GM12878 (cell line): ENCODE measurements at regions not wholly inside any gene's neighbourhood (a gene's known extent, or its start where the extent isn't known, plus 50 kb on each side); places are given as distances from the start of the nearest gene placed in this dataset.
A peak's percentile ranks its signal among the peaks of the same experiment; 100 is the strongest.

Experiments used
- ATAC-seq: fragments of 200-7000 bp; cut with Tn5 transposase; 3 replicates; pipeline ENCODE4 v1.9.1; 2020; ENCODE audit warnings: mild to moderate bottlenecking, moderate library complexity
- BruUV-seq: library from RNA; stranded (reverse); fragments of 400-500 nt; replicated peaks from 2 replicates; lab custom pipeline; 2021; lab: Mats Ljungman, UMichigan
- CTCF ChIA-PET: fragments of 300-600 bp; sonication (Branson Sonifier 250); formaldehyde crosslinking; extraction: SDS; loops from one replicate; lab custom pipeline; 2021; ENCODE audit warnings: inconsistent platforms; lab: Yijun Ruan, JAX
- POLR2A ChIA-PET: fragments of 350-600 bp; formaldehyde crosslinking; extraction: SDS; loops from one replicate; lab custom pipeline; 2021; ENCODE audit warnings: inconsistent platforms; lab: Charles Lee
- RAD21 ChIA-PET: fragments of 300-600 bp; sonication (Branson Sonifier 250); formaldehyde crosslinking; loops from one replicate; lab custom pipeline; 2023; ENCODE audit warnings: antibody characterized with exemption; ENCODE audit not compliant: unreplicated experiment; lab: Charles Lee
- SMC1A ChIA-PET: fragments of 300-600 bp; sonication (Branson Sonifier 250); formaldehyde crosslinking; loops from one replicate; lab custom pipeline; 2023; ENCODE audit not compliant: unreplicated experiment, uncharacterized antibody; lab: Charles Lee
- DNase-seq: peaks from one replicate; pipeline ENCODE4 v3.0.0-alpha.2; 2011; ENCODE audit warnings: low read depth, low spot score
- FAIRE-seq: peaks from 3 replicates; lab custom pipeline; 2011; peaks lifted over from hg19 to GRCh38; lab: Jason Lieb, UNC
- H2AFZ ChIP-seq: 2 replicates; pipeline ENCODE4 v1.6.0; 2011; ENCODE audit warnings: low read depth, low read length, control low read depth; ENCODE audit not compliant: control insufficient read depth
- H3K27ac ChIP-seq: 2 replicates; pipeline ENCODE4 v1.5.1; 2011; ENCODE audit warnings: control low read depth; ENCODE audit not compliant: control insufficient read depth, insufficient read depth
- H3K27me3 ChIP-seq, 2 experiments: replicated peaks in 1 of 2; 2 replicates each; pipeline versions ENCODE4 v1.6.0 to v1.6.1; 2011; ENCODE audit warnings: low read length in 1 of 2; ENCODE audit not compliant: control insufficient read depth in 2 of 2, insufficient read depth in 2 of 2
- H3K36me3 ChIP-seq, 2 experiments: 2 replicates each; pipeline ENCODE4 v1.5.1; 2011; ENCODE audit warnings: low read length in 1 of 2; ENCODE audit not compliant: control insufficient read depth in 2 of 2, insufficient read depth in 2 of 2
- H3K4me1 ChIP-seq: 2 replicates; pipeline ENCODE4 v1.6.1; 2011; ENCODE audit warnings: mild to moderate bottlenecking, low read length, moderate library complexity, mixed read lengths; ENCODE audit not compliant: control insufficient read depth, insufficient read depth
- H3K4me2 ChIP-seq: 2 replicates; pipeline ENCODE4 v1.6.0; 2011; ENCODE audit warnings: control low read depth; ENCODE audit not compliant: control insufficient read depth, insufficient read depth
- H3K4me3 ChIP-seq: fragments of 200-600 bp; sonication (generic); 2 replicates; pipeline ENCODE4 v1.5.1; 2016
- H3K79me2 ChIP-seq: 2 replicates; pipeline ENCODE4 v1.6.0; 2011; ENCODE audit warnings: low read length; ENCODE audit not compliant: control insufficient read depth, insufficient read depth
- H3K9ac ChIP-seq: 2 replicates; pipeline ENCODE4 v1.8.0; 2011; ENCODE audit warnings: low read length, control low read depth, mixed read lengths; ENCODE audit not compliant: control insufficient read depth, insufficient read depth
- H3K9me3 ChIP-seq: replicated peaks from 3 replicates; pipeline ENCODE4 v1.5.1; 2011; ENCODE audit warnings: mild to moderate bottlenecking, low read length; ENCODE audit not compliant: control insufficient read depth, insufficient read depth
- H4K20me1 ChIP-seq: 2 replicates; pipeline ENCODE4 v1.6.0; 2011; ENCODE audit not compliant: control insufficient read depth, insufficient read depth
- ASH2L ChIP-seq: fragments of 300-600, 200-600 bp; sonication (generic); IDR thresholded peaks from 2 replicates; pipeline ENCODE4 v1.6.1; 2017; ENCODE audit warnings: low read depth, mild to moderate bottlenecking, borderline replicate concordance
- ATF7 ChIP-seq: fragments of 450-650 bp; IDR thresholded peaks from 2 replicates; pipeline ENCODE4 v1.6.1; 2016; ENCODE audit warnings: low read depth, mild to moderate bottlenecking
- CEBPB ChIP-seq, 2 experiments: fragments of 150-350 bp in 1 of 2; IDR thresholded peaks; 2 replicates each; pipeline ENCODE4 v1.6.1; 2012 to 2014; ENCODE audit warnings: low read depth in 2 of 2, low read length in 2 of 2, borderline replicate concordance in 1 of 2, inconsistent platforms in 1 of 2
- EP300 ChIP-seq, 2 experiments: fragments of 150-350 bp in 1 of 2; IDR thresholded peaks; 2 replicates each; pipeline ENCODE4 v1.6.1; 2011 to 2012; ENCODE audit warnings: low read depth in 2 of 2, low read length in 2 of 2, borderline replicate concordance in 1 of 2, improper control_type of control experiment in 1 of 2, inconsistent platforms in 1 of 2; ENCODE audit not compliant: control insufficient read depth in 1 of 2
- HDAC2 ChIP-seq: fragments of 200-600 bp; sonication (generic); IDR thresholded peaks from 2 replicates; pipeline ENCODE4 v1.6.1; 2017
- MTA2 ChIP-seq: fragments of 450-650 bp; IDR thresholded peaks from 2 replicates; pipeline ENCODE4 v1.6.1; 2016; ENCODE audit warnings: low read depth, mild to moderate bottlenecking, moderate library complexity
- NFXL1 ChIP-seq: fragments of 450-650 bp; IDR thresholded peaks from 2 replicates; pipeline ENCODE4 v1.6.1; 2017; ENCODE audit warnings: antibody characterized with exemption, mild to moderate bottlenecking, borderline replicate concordance
- RAD51 ChIP-seq: fragments of 450-650 bp; IDR thresholded peaks from 2 replicates; pipeline ENCODE4 v1.6.1; 2016; ENCODE audit warnings: moderate library complexity, mild to moderate bottlenecking, inconsistent platforms
- WGBS: methylation state at CpG from one replicate; pipeline ENCODE4 v1.1.6; 2016; ENCODE audit warnings: low lambda C conversion rate; ENCODE audit not compliant: insufficient replicate concordance, insufficient coverage; ENCODE audit errors: missing lambda C conversion rate; 5-methylcytosine and 5-hydroxymethylcytosine counted together
- in situ Hi-C: fragments of 300-500 bp; cut with MboI; formaldehyde crosslinking; loops from 9 replicates; pipeline ENCODE4 v1.14.3; 2018; ENCODE audit warnings: mixed read lengths
- intact Hi-C: fragments of 100-400 bp; cut with micrococcal nuclease; formaldehyde crosslinking; loops from one replicate; pipeline ENCODE4 v1.14.2; 2022; ENCODE audit not compliant: unreplicated experiment
- TF ChIP-seq, protein P1 (sequence below), 3 experiments: IDR thresholded peaks in 2 of 3; conservative IDR thresholded peaks in 1 of 3; 2 replicates each; pipeline ENCODE4 v1.5.1; 2011; ENCODE audit warnings: low read depth in 3 of 3, low read length in 3 of 3, mild to moderate bottlenecking in 3 of 3, control low read depth in 2 of 3, moderate library complexity in 2 of 3, inconsistent platforms in 1 of 3, mixed read lengths in 1 of 3; ENCODE audit not compliant: control insufficient read depth in 2 of 3, insufficient read depth in 1 of 3; ENCODE audit errors: extremely low read depth in 1 of 3
- TF ChIP-seq, protein P2 (sequence below): IDR thresholded peaks from 2 replicates; pipeline ENCODE4 v1.6.1; 2011; ENCODE audit warnings: borderline replicate concordance, low read depth, mild to moderate bottlenecking, moderate library complexity, mixed read lengths, low read length; ENCODE audit not compliant: insufficient read depth; ENCODE audit errors: extremely low read length
- TF ChIP-seq, protein P3 (sequence below): fragments of 450-650 bp; IDR thresholded peaks from 2 replicates; pipeline ENCODE4 v1.6.1; 2017; ENCODE audit warnings: low read depth, mild to moderate bottlenecking, moderate library complexity

DNA sequence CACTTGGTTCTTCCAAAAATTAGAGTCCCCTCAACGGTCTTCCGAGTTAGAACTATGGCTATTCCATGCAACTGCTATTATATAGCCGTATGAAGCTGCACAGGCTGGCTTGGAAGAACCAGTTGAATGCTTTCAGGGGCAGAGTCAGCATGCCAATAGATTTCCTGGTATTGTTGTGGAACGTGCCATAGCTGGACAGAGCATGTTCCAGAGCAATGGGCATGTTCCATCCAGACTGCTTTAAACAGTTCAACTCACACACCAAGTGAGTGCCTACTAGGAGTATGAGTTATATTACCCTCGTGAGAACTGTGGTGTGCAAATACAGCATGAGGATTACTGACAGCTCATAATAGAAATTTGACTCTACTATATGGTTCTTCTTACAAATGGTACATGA lies 682.0 kb downstream of the SATB2 start:
- DNase-seq (no peak), ATAC-seq (peak; percentile 37), FAIRE-seq (no peak)
- ChIA-PET CTCF (interaction anchor here (1.0 to 2.6 kb wide), 9 partner anchors 10 to 713 kb away, joined by 3 to 16 read pairs (median 4); no protein-coding TSS in a partner anchor), POLR2A (interaction anchor here (0.8 to 1.6 kb wide), 5 partner anchors 13 to 138 kb away, joined by 3 to 5 read pairs (median 4); no protein-coding TSS in a partner anchor), SMC1A (interaction anchor here (0.6 to 9.9 kb wide), 29 partner anchors 9 to 482 kb away, joined by 3 to 130 read pairs (median 5); no protein-coding TSS in a partner anchor), RAD21 (interaction anchor here (0.7 to 5.4 kb wide), 17 partner anchors 14 to 242 kb away, joined by 3 to 33 read pairs (median 4); no protein-coding TSS in a partner anchor)
- WGBS: 5% methylated on average over 5 of the region's 5 CpGs
- H3K4me2 ChIP-seq: no peak overlapping the region
- no peaks in the 10 kb centered on the region for H4K20me1 ChIP-seq
- TF ChIP-seq, protein P1, sequence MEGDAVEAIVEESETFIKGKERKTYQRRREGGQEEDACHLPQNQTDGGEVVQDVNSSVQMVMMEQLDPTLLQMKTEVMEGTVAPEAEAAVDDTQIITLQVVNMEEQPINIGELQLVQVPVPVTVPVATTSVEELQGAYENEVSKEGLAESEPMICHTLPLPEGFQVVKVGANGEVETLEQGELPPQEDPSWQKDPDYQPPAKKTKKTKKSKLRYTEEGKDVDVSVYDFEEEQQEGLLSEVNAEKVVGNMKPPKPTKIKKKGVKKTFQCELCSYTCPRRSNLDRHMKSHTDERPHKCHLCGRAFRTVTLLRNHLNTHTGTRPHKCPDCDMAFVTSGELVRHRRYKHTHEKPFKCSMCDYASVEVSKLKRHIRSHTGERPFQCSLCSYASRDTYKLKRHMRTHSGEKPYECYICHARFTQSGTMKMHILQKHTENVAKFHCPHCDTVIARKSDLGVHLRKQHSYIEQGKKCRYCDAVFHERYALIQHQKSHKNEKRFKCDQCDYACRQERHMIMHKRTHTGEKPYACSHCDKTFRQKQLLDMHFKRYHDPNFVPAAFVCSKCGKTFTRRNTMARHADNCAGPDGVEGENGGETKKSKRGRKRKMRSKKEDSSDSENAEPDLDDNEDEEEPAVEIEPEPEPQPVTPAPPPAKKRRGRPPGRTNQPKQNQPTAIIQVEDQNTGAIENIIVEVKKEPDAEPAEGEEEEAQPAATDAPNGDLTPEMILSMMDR (IDR thresholded peaks at IDR 0.05 in 2 of 3, conservative IDR thresholded peaks at IDR 0.05 in 1 of 3; ENCODE audit: control insufficient read depth in 2 of 3, extremely low read depth in 1 of 3, insufficient read depth in 1 of 3, low read depth in 3 of 3, low read length in 3 of 3): no peak
- H3K4me1 ChIP-seq: no peaks in the 10 kb centered on the region
- in situ Hi-C loops (no loop called here), intact Hi-C loops (no loop called here)
- no peaks in the 10 kb centered on the region for H3K79me2 ChIP-seq
- H3K36me3 ChIP-seq: no peaks in the 10 kb centered on the region
- H3K4me3 ChIP-seq: no peak overlapping the region
- no peak overlapping the region for H2AFZ ChIP-seq
- no peaks in the 10 kb centered on the region for H3K27me3 ChIP-seq
- H3K27ac ChIP-seq: no peak overlapping the region
- no TSS peak for BruUV-seq
- no peak overlapping the region for H3K9ac ChIP-seq
- H3K9me3 ChIP-seq: no peaks in the 10 kb centered on the region

DNA sequence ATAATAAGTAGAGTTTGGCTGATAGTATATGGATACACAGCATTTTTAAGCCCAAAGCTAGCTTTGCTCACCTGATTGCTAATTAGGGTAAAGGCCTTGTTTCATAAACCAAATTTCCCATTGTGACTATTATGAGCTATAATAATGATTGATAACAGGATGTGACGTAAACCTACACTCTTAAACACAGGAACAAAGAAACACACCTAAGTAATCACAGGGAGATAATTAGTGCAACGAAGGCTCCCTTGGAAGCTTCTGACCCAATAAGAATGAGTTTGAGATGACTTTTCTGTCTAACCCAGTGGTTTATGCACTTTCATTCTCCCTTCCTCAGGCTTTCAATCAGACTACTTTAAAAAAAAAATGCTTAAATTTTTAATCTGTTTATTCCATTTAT lies 683.2 kb downstream of the SATB2 start:
- no peaks in the 10 kb centered on the region for H3K36me3 ChIP-seq
- H3K27me3 ChIP-seq: no peaks in the 10 kb centered on the region
- ATAC-seq: peak; percentile 84
- no peaks in the 10 kb centered on the region for H3K4me1 ChIP-seq
- no peaks in the 10 kb centered on the region for H3K79me2 ChIP-seq
- ChIA-PET RAD21 (interaction anchor here (0.8 to 5.4 kb wide), 22 partner anchors 9 to 244 kb away, joined by 3 to 33 read pairs (median 6); no protein-coding TSS in a partner anchor), SMC1A (interaction anchor here (0.8 to 9.9 kb wide), 25 partner anchors 13 to 139 kb away, joined by 3 to 130 read pairs (median 5); no protein-coding TSS in a partner anchor), POLR2A (interaction anchor here (0.7 to 1.8 kb wide), 6 partner anchors 8 to 131 kb away, joined by 3 to 7 read pairs (median 4); no protein-coding TSS in a partner anchor), CTCF (interaction anchor here (0.8 to 3.0 kb wide), 9 partner anchors 11 to 714 kb away, joined by 3 to 16 read pairs (median 4); no protein-coding TSS in a partner anchor)
- H4K20me1 ChIP-seq: no peaks in the 10 kb centered on the region
- 0% methylated on average over 2 of the region's 2 CpGs for WGBS
- no peak for FAIRE-seq
- no peak for DNase-seq
- H3K27ac ChIP-seq: no peak overlapping the region
- no peak overlapping the region for H2AFZ ChIP-seq
- BruUV-seq: no TSS peak
- H3K4me3 ChIP-seq: no peak overlapping the region
- H3K4me2 ChIP-seq: no peak overlapping the region
- no peaks in the 10 kb centered on the region for H3K9me3 ChIP-seq
- intact Hi-C loops: no loop called here
- in situ Hi-C loops: no loop called here
- H3K9ac ChIP-seq: no peak overlapping the region
- TF ChIP-seq, protein P2, sequence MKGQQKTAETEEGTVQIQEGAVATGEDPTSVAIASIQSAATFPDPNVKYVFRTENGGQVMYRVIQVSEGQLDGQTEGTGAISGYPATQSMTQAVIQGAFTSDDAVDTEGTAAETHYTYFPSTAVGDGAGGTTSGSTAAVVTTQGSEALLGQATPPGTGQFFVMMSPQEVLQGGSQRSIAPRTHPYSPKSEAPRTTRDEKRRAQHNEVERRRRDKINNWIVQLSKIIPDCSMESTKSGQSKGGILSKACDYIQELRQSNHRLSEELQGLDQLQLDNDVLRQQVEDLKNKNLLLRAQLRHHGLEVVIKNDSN: no peak
- TF ChIP-seq EP300 (IDR thresholded peaks at IDR 0.05; ENCODE audit: borderline replicate concordance in 1 of 2, control insufficient read depth in 1 of 2, low read depth in 2 of 2, low read length in 2 of 2) (0 out of 4 replicates have a peak, but pooled peaks of 1 of the 2 experiments have one; percentile 45), RAD51 (no peak), ASH2L (no peak), CEBPB (IDR thresholded peaks at IDR 0.05; ENCODE audit: borderline replicate concordance in 1 of 2, low read depth in 2 of 2, low read length in 2 of 2) (no peak), MTA2 (peak; percentile 94), NFXL1 (no peak), HDAC2 (no peak), ATF7 (peak; percentile 77)
- TF ChIP-seq, protein P3, sequence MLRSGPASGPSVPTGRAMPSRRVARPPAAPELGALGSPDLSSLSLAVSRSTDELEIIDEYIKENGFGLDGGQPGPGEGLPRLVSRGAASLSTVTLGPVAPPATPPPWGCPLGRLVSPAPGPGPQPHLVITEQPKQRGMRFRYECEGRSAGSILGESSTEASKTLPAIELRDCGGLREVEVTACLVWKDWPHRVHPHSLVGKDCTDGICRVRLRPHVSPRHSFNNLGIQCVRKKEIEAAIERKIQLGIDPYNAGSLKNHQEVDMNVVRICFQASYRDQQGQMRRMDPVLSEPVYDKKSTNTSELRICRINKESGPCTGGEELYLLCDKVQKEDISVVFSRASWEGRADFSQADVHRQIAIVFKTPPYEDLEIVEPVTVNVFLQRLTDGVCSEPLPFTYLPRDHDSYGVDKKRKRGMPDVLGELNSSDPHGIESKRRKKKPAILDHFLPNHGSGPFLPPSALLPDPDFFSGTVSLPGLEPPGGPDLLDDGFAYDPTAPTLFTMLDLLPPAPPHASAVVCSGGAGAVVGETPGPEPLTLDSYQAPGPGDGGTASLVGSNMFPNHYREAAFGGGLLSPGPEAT: no peak
